Neural progenitor cell (in vitro differentiated cells): ENCODE measurements at regions not wholly inside any gene's neighbourhood (a gene's known extent, or its start where the extent isn't known, plus 50 kb on each side); places are given as distances from the start of the nearest gene placed in this dataset.

Source experiments
- DNase-seq: peaks from one replicate; pipeline ENCODE4 v3.0.0-alpha.2; 2016; ENCODE audit warnings: low spot score
- H2AFZ ChIP-seq: fragments of 200-600 bp; sonication (generic); replicated peaks from 2 replicates; pipeline ENCODE4 v1.6.1; 2016; ENCODE audit warnings: antibody characterized with exemption
- H3F3A ChIP-seq: fragments of 200-600 bp; sonication (generic); 2 replicates; pipeline ENCODE4 v1.6.1; 2016; ENCODE audit warnings: antibody characterized with exemption, low read depth
- H3K27ac ChIP-seq: fragments of 200-600 bp; sonication (generic); 2 replicates; pipeline ENCODE4 v1.5.1; 2016; ENCODE audit warnings: mild to moderate bottlenecking
- H3K27me3 ChIP-seq: fragments of 200-600 bp; sonication (generic); 2 replicates; pipeline ENCODE4 v1.6.1; 2016; ENCODE audit warnings: mild to moderate bottlenecking, moderate library complexity
- H3K36me3 ChIP-seq: fragments of 200-600 bp; sonication (generic); 2 replicates; pipeline ENCODE4 v1.5.1; 2016
- H3K4me1 ChIP-seq: fragments of 200-600 bp; sonication (generic); 2 replicates; pipeline ENCODE4 v1.6.1; 2016; ENCODE audit warnings: mixed run types
- H3K4me2 ChIP-seq: fragments of 200-600 bp; sonication (generic); 2 replicates; pipeline ENCODE4 v1.6.1; 2016
- H3K4me3 ChIP-seq: fragments of 200-600 bp; sonication (generic); 2 replicates; pipeline ENCODE4 v1.5.1; 2016
- H3K79me2 ChIP-seq: fragments of 200-600 bp; sonication (generic); 2 replicates; pipeline ENCODE4 v1.6.1; 2016; ENCODE audit warnings: low read depth
- H3K9ac ChIP-seq: fragments of 200-600 bp; sonication (generic); 2 replicates; pipeline ENCODE4 v1.6.1; 2016
- H3K9me3 ChIP-seq: fragments of 200-600 bp; sonication (generic); 2 replicates; pipeline ENCODE4 v1.5.1; 2016; ENCODE audit warnings: low read depth
- H4K20me1 ChIP-seq: fragments of 200-600 bp; sonication (generic); 2 replicates; pipeline ENCODE4 v1.6.1; 2016; ENCODE audit warnings: low read depth
- H3K27ac Mint-ChIP-seq: 3 replicates; pipeline ENCODE4 v1.8.0; 2021; ENCODE audit warnings: mixed read lengths
- H3K27me3 Mint-ChIP-seq: 2 replicates; pipeline ENCODE4 v1.8.0; 2022; ENCODE audit warnings: low read depth, mild to moderate bottlenecking, inconsistent platforms, moderate library complexity, mixed read lengths; ENCODE audit not compliant: insufficient read depth
- H3K36me3 Mint-ChIP-seq: 3 replicates; pipeline ENCODE4 v1.8.0; 2021; ENCODE audit warnings: mixed read lengths
- H3K4me1 Mint-ChIP-seq: 3 replicates; pipeline ENCODE4 v1.8.0; 2021; ENCODE audit warnings: mixed read lengths
- H3K4me3 Mint-ChIP-seq: 3 replicates; pipeline ENCODE4 v1.8.0; 2021; ENCODE audit warnings: mild to moderate bottlenecking, moderate library complexity, mixed read lengths
- H3K9me3 Mint-ChIP-seq: 3 replicates; pipeline ENCODE4 v1.8.0; 2020; ENCODE audit warnings: mixed read lengths
- CTCF ChIP-seq: fragments of 200-600 bp; sonication (generic); IDR thresholded peaks from 2 replicates; pipeline ENCODE4 v1.5.1; 2017; ENCODE audit warnings: antibody characterized with exemption, mild to moderate bottlenecking
- EZH2 ChIP-seq: fragments of 200-600 bp; sonication (generic); IDR thresholded peaks from 2 replicates; pipeline ENCODE4 v1.6.1; 2017; ENCODE audit warnings: antibody characterized with exemption, mild to moderate bottlenecking, moderate library complexity
- EZH2phosphoT487 ChIP-seq: fragments of 200-600 bp; sonication (generic); IDR thresholded peaks from 2 replicates; pipeline ENCODE4 v1.6.1; 2017; ENCODE audit warnings: antibody characterized with exemption

GRCh38 chr15:68485721-68486360 lies 53.9 kb upstream of the ITGA11 start:
- Mint-ChIP-seq H3K4me3 (no peak overlapping the region), H3K4me1 (peaks cover 4% of the 10 kb centered on the region), H3K9me3 (no peaks in the 10 kb centered on the region), H3K27ac (peak overlapping the region; percentile 48), H3K27me3 (no peaks in the 10 kb centered on the region), H3K36me3 (no peaks in the 10 kb centered on the region)
- Histone ChIP-seq H3K27ac (no peak overlapping the region), H3K79me2 (no peaks in the 10 kb centered on the region), H3K4me2 (no peak overlapping the region), H2AFZ (no peak overlapping the region), H3F3A (no peaks in the 10 kb centered on the region), H3K36me3 (no peaks in the 10 kb centered on the region), H3K4me1 (no peaks in the 10 kb centered on the region), H3K9ac (no peak overlapping the region), H3K27me3 (no peaks in the 10 kb centered on the region), H4K20me1 (no peaks in the 10 kb centered on the region), H3K4me3 (no peak overlapping the region), H3K9me3 (no peaks in the 10 kb centered on the region)
- no peak for DNase-seq
- TF ChIP-seq EZH2 (no peak), CTCF (no peak), EZH2phosphoT487 (no peak)

GRCh38 chr15:68487087-68487843 lies 55.3 kb upstream of the ITGA11 start:
- H3K79me2 ChIP-seq = no peaks in the 10 kb centered on the region

GRCh38 chr15:68488290-68488689 lies 56.3 kb upstream of the ITGA11 start:
- TF ChIP-seq CTCF (no peak), EZH2 (no peak), EZH2phosphoT487 (no peak)
- H3K27me3 Mint-ChIP-seq = no peaks in the 10 kb centered on the region
- Histone ChIP-seq H3K4me1 (no peaks in the 10 kb centered on the region), H4K20me1 (no peaks in the 10 kb centered on the region), H3K27me3 (no peaks in the 10 kb centered on the region), H3K9ac (no peak overlapping the region), H3K4me3 (no peak overlapping the region), H3K9me3 (no peaks in the 10 kb centered on the region), H3F3A (no peaks in the 10 kb centered on the region), H3K27ac (no peak overlapping the region), H3K4me2 (no peak overlapping the region), H2AFZ (no peak overlapping the region), H3K36me3 (no peaks in the 10 kb centered on the region), H3K79me2 (no peaks in the 10 kb centered on the region)
- no peak for DNase-seq
- no peak overlapping the region for H3K27ac Mint-ChIP-seq
- no peaks in the 10 kb centered on the region for H3K9me3 Mint-ChIP-seq
- no peaks in the 10 kb centered on the region for H3K36me3 Mint-ChIP-seq
- H3K4me1 Mint-ChIP-seq = peaks cover 4% of the 10 kb centered on the region
- no peak overlapping the region for H3K4me3 Mint-ChIP-seq

More at GRCh38 chr15:68487087-68487843, 55.3 kb upstream of the ITGA11 start:
- Mint-ChIP-seq H3K27me3 (no peaks in the 10 kb centered on the region), H3K4me1 (peaks cover 4% of the 10 kb centered on the region), H3K27ac (peak overlapping the region; percentile 57), H3K4me3 (no peak overlapping the region), H3K36me3 (no peaks in the 10 kb centered on the region), H3K9me3 (no peaks in the 10 kb centered on the region)
- Histone ChIP-seq H3K27ac (no peak overlapping the region), H3K36me3 (no peaks in the 10 kb centered on the region), H3K4me2 (no peak overlapping the region), H3K27me3 (no peaks in the 10 kb centered on the region), H3F3A (no peaks in the 10 kb centered on the region), H3K4me1 (no peaks in the 10 kb centered on the region), H4K20me1 (no peaks in the 10 kb centered on the region), H3K9ac (no peak overlapping the region), H3K4me3 (no peak overlapping the region), H3K9me3 (no peaks in the 10 kb centered on the region), H2AFZ (no peak overlapping the region)
- DNase-seq = no peak
- TF ChIP-seq EZH2phosphoT487 (no peak), CTCF (no peak), EZH2 (no peak)
